AG08395 (cell line): ENCODE measurements at regions not wholly inside any gene's neighbourhood (a gene's known extent, or its start where the extent isn't known, plus 50 kb on each side); places are given as distances from the start of the nearest gene placed in this dataset.
"Not testable (repeated sequence)": the region's sequence is repeated elsewhere in the genome, so short reads cannot be mapped to it uniquely, and the experiment has no call there.

Experiments used
- DNase-seq: peaks from one replicate; pipeline ENCODE4 v3.0.0; 2012; ENCODE audit warnings: mixed read lengths, low spot score

GRCh38 chr20:12113468-12114371, 196.0 kb downstream of the BTBD3 start:
- DNase-seq: peak; percentile 84

- DNase-seq: not testable (repeated sequence)
Observed at GRCh38 chr20:12129114-12129513, 211.4 kb downstream of the BTBD3 start.

- DNase-seq: not testable (repeated sequence)
Observed at GRCh38 chr20:12129532-12129931, 211.8 kb downstream of the BTBD3 start.

GRCh38 chr20:12130781-12131180, 213.1 kb downstream of the BTBD3 start:
- no peak for DNase-seq

GRCh38 chr20:12133553-12133952, 215.9 kb downstream of the BTBD3 start:
- DNase-seq: no peak

- DNase-seq: not testable (repeated sequence)
Observed at GRCh38 chr20:12145951-12146350, 228.3 kb downstream of the BTBD3 start.

GRCh38 chr20:12152996-12153395, 235.3 kb downstream of the BTBD3 start:
- no peak for DNase-seq

- no peak for DNase-seq
Observed at GRCh38 chr20:12153628-12154027, 235.9 kb downstream of the BTBD3 start.

- no peak for DNase-seq
Observed at GRCh38 chr20:12156252-12156651, 238.6 kb downstream of the BTBD3 start.

GRCh38 chr20:12159261-12159660, 241.6 kb downstream of the BTBD3 start:
- no peak for DNase-seq

- no peak for DNase-seq
Observed at GRCh38 chr20:12161734-12162133, 244.0 kb downstream of the BTBD3 start.

- DNase-seq: peak; percentile 90
Observed at GRCh38 chr20:12166053-12166717, 248.5 kb downstream of the BTBD3 start.

- no peak for DNase-seq
Observed at GRCh38 chr20:12170406-12170805, 252.7 kb downstream of the BTBD3 start.

GRCh38 chr20:12171923-12172524, 254.3 kb downstream of the BTBD3 start:
- DNase-seq: peak; percentile 79

GRCh38 chr20:12173347-12174012, 255.8 kb downstream of the BTBD3 start:
- no peak for DNase-seq

- DNase-seq: no peak
Observed at GRCh38 chr20:12175538-12175937, 257.8 kb downstream of the BTBD3 start.

GRCh38 chr20:12177657-12178293, 260.1 kb downstream of the BTBD3 start:
- peak; percentile 5 for DNase-seq

GRCh38 chr20:12179692-12180091, 262.0 kb downstream of the BTBD3 start:
- DNase-seq: no peak

GRCh38 chr20:12180107-12180661, 262.5 kb downstream of the BTBD3 start:
- DNase-seq: no peak

GRCh38 chr20:12198281-12198680, 280.6 kb downstream of the BTBD3 start:
- no peak for DNase-seq

GRCh38 chr20:12199703-12200102, 282.0 kb downstream of the BTBD3 start:
- no peak for DNase-seq
